Fibroblast of lung (primary cell): ENCODE measurements at regions not wholly inside any gene's neighbourhood (a gene's known extent, or its start where the extent isn't known, plus 50 kb on each side); places are given as distances from the start of the nearest gene placed in this dataset.

Source experiments
- CTCF ChIP-seq, 2 donors: IDR thresholded peaks in 1 of 2; conservative IDR thresholded peaks in 1 of 2; 1 replicate in 1 of 2; 2 replicates in 1 of 2; pipeline ENCODE4 v1.5.1; 2011 to 2012; ENCODE audit warnings: low read length in 2 of 2, control low read depth in 1 of 2, inconsistent platforms in 1 of 2, low read depth in 1 of 2, mild to moderate bottlenecking in 1 of 2
- EZH2 ChIP-seq: IDR thresholded peaks from 2 replicates; pipeline ENCODE4 v1.5.1; 2012; ENCODE audit warnings: low read length, control low read depth, mild to moderate bottlenecking; ENCODE audit errors: missing control alignments

GRCh38 chr3:182731764-182732163, 61.5 kb upstream of the ATP11B start:
- no peak for TF ChIP-seq CTCF (conservative IDR thresholded peaks at IDR 0.05 in 1 of 2, IDR thresholded peaks at IDR 0.05 in 1 of 2; ENCODE audit: low read depth in 1 of 2, low read length in 2 of 2)
- no peak for TF ChIP-seq EZH2
